COLO668 (cell line): ENCODE measurements at regions not wholly inside any gene's neighbourhood (a gene's known extent, or its start where the extent isn't known, plus 50 kb on each side); places are given as distances from the start of the nearest gene placed in this dataset.

ENCODE experiments used
- DNase-seq: peaks from one replicate; lab custom pipeline; 2025; ENCODE audit not compliant: unreplicated experiment; lab: John Stamatoyannopoulos, UW

GRCh38 chr11:25860677-25861450, 471.1 kb upstream of the ANO3 start:
- no peak for DNase-seq

GRCh38 chr11:25862159-25862558, 469.8 kb upstream of the ANO3 start:
- DNase-seq: no peak

DNA sequence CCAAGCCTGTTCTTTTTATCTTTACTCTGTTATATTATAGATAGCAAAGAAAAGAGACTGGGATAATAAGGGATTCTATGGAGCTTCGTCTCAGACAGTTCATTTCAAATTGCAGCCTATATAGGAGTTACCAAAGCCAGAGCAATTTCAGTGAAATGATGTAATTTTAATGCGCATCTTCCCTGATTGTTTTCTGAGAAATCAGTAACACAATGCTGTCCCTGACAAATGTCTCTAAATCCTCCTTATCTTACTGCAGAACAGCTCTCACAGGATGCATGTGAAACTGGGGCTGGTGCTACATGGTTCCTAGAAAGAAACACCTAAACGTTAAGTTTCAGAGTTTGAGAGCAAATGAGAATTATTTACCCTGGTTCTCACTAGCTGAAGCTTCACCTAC, 467.9 kb upstream of the ANO3 start:
- DNase-seq: no peak

DNA sequence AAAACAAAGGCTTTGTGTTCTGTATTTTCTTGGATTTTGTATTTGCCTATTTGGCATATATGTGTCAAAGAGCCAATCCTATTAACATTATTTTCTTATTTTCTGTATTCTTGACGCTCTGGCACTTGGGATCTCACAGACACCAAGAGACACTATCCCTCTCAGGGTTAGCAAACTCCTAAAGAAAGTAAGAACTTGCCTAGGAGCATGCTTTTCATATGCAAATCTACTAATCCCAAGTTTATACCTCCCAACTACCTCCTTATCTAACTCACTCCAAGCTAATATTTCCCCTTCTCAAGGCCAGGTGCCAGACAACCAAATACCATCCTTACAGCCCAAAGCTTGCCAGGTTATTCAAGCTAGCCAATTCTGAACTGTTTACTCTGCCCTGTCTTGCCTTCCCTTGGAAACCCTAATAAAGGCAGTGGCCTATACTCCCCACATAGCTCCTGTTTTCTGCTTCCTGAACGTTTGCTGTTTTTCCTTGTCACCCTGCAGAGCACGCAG, 455.4 kb upstream of the ANO3 start:
- DNase-seq: no peak

GRCh38 chr11:25886036-25886435, 445.9 kb upstream of the ANO3 start:
- no peak for DNase-seq

GRCh38 chr11:25890626-25891260, 441.2 kb upstream of the ANO3 start:
- DNase-seq: no peak

GRCh38 chr11:25891960-25892359, 440.0 kb upstream of the ANO3 start:
- DNase-seq: no peak

DNA sequence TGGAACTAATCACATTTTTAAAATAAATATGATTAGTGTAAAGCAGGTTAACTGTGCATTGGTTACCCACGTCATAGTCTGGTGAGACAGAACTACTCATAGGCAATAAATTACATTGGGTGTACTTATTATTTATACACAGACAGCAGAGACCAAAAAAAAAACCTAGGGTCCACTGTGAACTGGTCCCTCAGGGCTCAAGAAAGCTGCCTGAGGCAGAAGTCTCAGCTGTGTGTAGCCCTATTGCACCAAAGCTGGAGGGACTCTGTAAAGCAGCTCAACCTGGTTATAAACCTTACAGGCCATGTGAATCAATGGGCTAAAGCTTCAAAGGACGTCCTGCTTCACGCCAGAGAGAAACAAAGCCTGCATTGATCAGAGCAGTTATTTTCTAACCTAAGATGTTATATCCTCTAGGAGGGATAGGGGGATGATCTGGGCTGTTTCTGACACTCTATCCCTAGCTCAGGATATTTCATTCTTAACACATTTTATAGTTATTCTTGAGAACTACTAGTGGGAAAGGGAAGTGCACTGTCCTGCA, 432.2 kb upstream of the ANO3 start:
- no peak for DNase-seq

- DNase-seq: no peak
Observed at GRCh38 chr11:25900814-25901213, 431.1 kb upstream of the ANO3 start.

GRCh38 chr11:25901415-25901814, 430.5 kb upstream of the ANO3 start:
- no peak for DNase-seq

DNA sequence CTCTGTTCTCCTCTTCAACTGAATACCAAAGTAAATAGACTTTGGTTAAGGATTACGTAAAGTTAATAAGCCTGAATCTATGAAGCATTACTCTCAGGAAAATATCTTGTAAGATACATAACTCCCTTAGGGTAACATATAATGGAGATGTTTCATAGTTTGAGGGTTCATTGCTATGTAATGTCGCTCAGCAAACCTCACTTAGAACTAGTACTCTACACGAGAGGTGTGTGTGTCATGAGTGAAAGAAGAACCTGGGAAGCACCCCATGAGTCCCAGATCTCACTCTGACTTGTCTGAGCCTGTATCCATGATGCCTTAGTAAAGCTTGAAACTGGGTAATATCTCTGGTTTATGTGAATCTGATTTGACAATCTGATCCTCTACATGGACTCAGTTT, 429.5 kb upstream of the ANO3 start:
- DNase-seq: no peak

DNA sequence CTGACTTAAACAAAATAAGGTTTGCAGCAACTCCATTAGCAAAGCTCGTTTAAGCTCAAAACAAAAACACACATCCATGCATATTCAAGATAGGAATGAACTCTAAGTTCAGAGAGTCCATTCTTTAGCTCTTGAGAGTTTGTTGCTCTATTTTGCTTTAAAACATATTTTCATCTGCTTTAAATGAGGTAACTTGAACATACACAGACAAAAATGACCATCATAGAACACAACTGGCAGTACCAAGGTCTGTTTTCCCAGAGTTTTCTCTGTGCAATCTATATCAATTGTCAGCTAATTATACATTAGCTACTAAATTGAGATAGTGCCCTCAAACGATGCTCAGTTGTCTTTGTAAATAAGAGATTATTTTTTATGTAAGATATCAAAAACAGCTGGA, 423.2 kb upstream of the ANO3 start:
- DNase-seq: no peak

DNA sequence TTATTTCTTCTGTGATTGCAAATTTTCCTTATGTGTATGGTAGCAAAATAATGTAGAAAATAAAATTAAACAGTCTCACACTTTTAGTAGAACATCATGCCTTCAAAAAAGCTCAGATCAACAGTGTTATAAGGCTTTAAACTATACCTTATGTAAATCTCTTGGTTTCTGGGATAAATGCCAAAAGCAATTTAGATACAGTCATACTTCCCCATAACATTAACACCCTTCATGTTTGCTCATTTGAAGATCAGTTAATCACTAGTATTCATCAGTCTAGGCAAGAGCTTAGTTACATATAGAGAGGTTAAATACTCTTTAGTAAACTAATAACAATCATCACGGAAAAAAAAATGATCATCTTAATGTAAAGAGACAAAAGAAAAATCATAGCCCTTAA, 421.8 kb upstream of the ANO3 start:
- DNase-seq: no peak

DNA sequence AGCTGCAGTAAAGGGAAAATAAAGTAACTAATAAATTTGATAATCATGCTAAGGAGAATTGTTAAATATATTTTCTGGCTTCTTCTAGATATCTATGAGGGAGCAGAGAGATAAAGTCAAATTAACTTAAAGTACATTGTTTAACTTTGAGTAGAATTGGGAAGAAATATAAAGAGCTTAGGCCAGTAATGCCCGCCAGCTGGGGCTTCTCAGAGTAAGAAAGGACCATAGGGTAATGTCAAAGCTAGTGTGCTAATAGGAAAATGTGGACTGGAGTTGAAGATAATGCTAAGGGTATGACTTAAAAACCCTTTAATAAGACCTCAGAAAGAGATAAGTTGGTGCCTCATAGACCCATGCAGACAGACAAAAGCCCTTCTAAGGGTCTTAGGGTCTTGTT, 411.6 kb upstream of the ANO3 start:
- no peak for DNase-seq

GRCh38 chr11:25924586-25924985, 407.3 kb upstream of the ANO3 start:
- DNase-seq: no peak

GRCh38 chr11:25925359-25925758, 406.6 kb upstream of the ANO3 start:
- no peak for DNase-seq

GRCh38 chr11:25927411-25927953, 404.4 kb upstream of the ANO3 start:
- no peak for DNase-seq

GRCh38 chr11:25928076-25928475, 403.9 kb upstream of the ANO3 start:
- DNase-seq: no peak

- DNase-seq: no peak
Observed at GRCh38 chr11:25938952-25939351, 393.0 kb upstream of the ANO3 start.

- no peak for DNase-seq
Observed at GRCh38 chr11:25939691-25940090, 392.2 kb upstream of the ANO3 start.

- DNase-seq: no peak
Observed at GRCh38 chr11:25941353-25941752, 390.6 kb upstream of the ANO3 start.

GRCh38 chr11:25943031-25943430, 388.9 kb upstream of the ANO3 start:
- no peak for DNase-seq
